Dendritic cell treated with granulocyte-macrophage colony-stimulating factor and Interleukin-4, amounts not matched to agents 40 ng/mL and 50 ng/mL, for 4 days (primary cell): ENCODE measurements at regions not wholly inside any gene's neighbourhood (a gene's known extent, or its start where the extent isn't known, plus 50 kb on each side); places are given as distances from the start of the nearest gene placed in this dataset.
"Not testable (repeated sequence)": the region's sequence is repeated elsewhere in the genome, so short reads cannot be mapped to it uniquely, and the experiment has no call there.

Experiments used
- H3K27ac Mint-ChIP-seq: one replicate; pipeline ENCODE4 v1.8.0; 2022; ENCODE audit warnings: mild to moderate bottlenecking, mixed read lengths
- H3K27me3 Mint-ChIP-seq: one replicate; pipeline ENCODE4 v1.8.0; 2022; ENCODE audit warnings: mild to moderate bottlenecking, mixed read lengths
- H3K36me3 Mint-ChIP-seq: one replicate; pipeline ENCODE4 v1.8.0; 2022; ENCODE audit warnings: low read depth, mixed read lengths
- H3K4me1 Mint-ChIP-seq: one replicate; pipeline ENCODE4 v1.8.0; 2022; ENCODE audit warnings: low read depth, mixed read lengths
- H3K4me3 Mint-ChIP-seq: one replicate; pipeline ENCODE4 v1.8.0; 2022; ENCODE audit warnings: mild to moderate bottlenecking, moderate library complexity, mixed read lengths
- H3K9me3 Mint-ChIP-seq: one replicate; pipeline ENCODE4 v1.8.0; 2022; ENCODE audit warnings: mixed read lengths
- intact Hi-C: fragments of 100-400 bp; cut with micrococcal nuclease; formaldehyde crosslinking; loops from one replicate; pipeline ENCODE4 v1.15.0; 2022

- no peak overlapping the region for H3K4me3 Mint-ChIP-seq
- no peaks in the 10 kb centered on the region for H3K36me3 Mint-ChIP-seq
- H3K27me3 Mint-ChIP-seq = no peaks in the 10 kb centered on the region
- H3K4me1 Mint-ChIP-seq = no peaks in the 10 kb centered on the region
- intact Hi-C loops = no loop called here
- H3K27ac Mint-ChIP-seq = no peak overlapping the region
- H3K9me3 Mint-ChIP-seq = no peaks in the 10 kb centered on the region
Measured at GRCh38 chr6:93917216-93917615, 497.9 kb upstream of the EPHA7 start.

- H3K4me3 Mint-ChIP-seq = no peak overlapping the region
- no peaks in the 10 kb centered on the region for H3K36me3 Mint-ChIP-seq
- H3K9me3 Mint-ChIP-seq = no peaks in the 10 kb centered on the region
- H3K27ac Mint-ChIP-seq = no peak overlapping the region
- no peaks in the 10 kb centered on the region for H3K4me1 Mint-ChIP-seq
- no peaks in the 10 kb centered on the region for H3K27me3 Mint-ChIP-seq
- intact Hi-C loops = no loop called here
Measured at GRCh38 chr6:93916716-93917115, 497.4 kb upstream of the EPHA7 start.

- Mint-ChIP-seq H3K27ac (no peak overlapping the region), H3K4me3 (no peak overlapping the region), H3K9me3 (no peaks in the 10 kb centered on the region), H3K36me3 (no peaks in the 10 kb centered on the region), H3K27me3 (no peaks in the 10 kb centered on the region), H3K4me1 (no peaks in the 10 kb centered on the region)
- intact Hi-C loops = no loop called here
Measured at GRCh38 chr6:93915961-93916360, 496.6 kb upstream of the EPHA7 start.

- H3K36me3 Mint-ChIP-seq = no peaks in the 10 kb centered on the region
- no peak overlapping the region for H3K27ac Mint-ChIP-seq
- intact Hi-C loops = no loop called here
- H3K4me3 Mint-ChIP-seq = no peak overlapping the region
- H3K27me3 Mint-ChIP-seq = no peaks in the 10 kb centered on the region
- no peaks in the 10 kb centered on the region for H3K4me1 Mint-ChIP-seq
- H3K9me3 Mint-ChIP-seq = peaks cover 11% of the 10 kb centered on the region
Measured at GRCh38 chr6:93902517-93902916, 483.2 kb upstream of the EPHA7 start.

GRCh38 chr6:93900142-93900541 lies 480.8 kb upstream of the EPHA7 start:
- no peak overlapping the region for H3K27ac Mint-ChIP-seq
- H3K36me3 Mint-ChIP-seq = no peaks in the 10 kb centered on the region
- H3K27me3 Mint-ChIP-seq = no peaks in the 10 kb centered on the region
- intact Hi-C loops = no loop called here
- H3K9me3 Mint-ChIP-seq = no peaks in the 10 kb centered on the region
- H3K4me3 Mint-ChIP-seq = no peak overlapping the region
- no peaks in the 10 kb centered on the region for H3K4me1 Mint-ChIP-seq

- intact Hi-C loops = no loop called here
- no peaks in the 10 kb centered on the region for H3K9me3 Mint-ChIP-seq
- H3K36me3 Mint-ChIP-seq = no peaks in the 10 kb centered on the region
- no peaks in the 10 kb centered on the region for H3K27me3 Mint-ChIP-seq
- H3K4me3 Mint-ChIP-seq = no peak overlapping the region
- no peak overlapping the region for H3K27ac Mint-ChIP-seq
- H3K4me1 Mint-ChIP-seq = no peaks in the 10 kb centered on the region
Measured at GRCh38 chr6:93896081-93896480, 476.7 kb upstream of the EPHA7 start.

GRCh38 chr6:93894521-93894920 lies 475.2 kb upstream of the EPHA7 start:
- Mint-ChIP-seq H3K27me3 (no peaks in the 10 kb centered on the region), H3K9me3 (no peaks in the 10 kb centered on the region), H3K36me3 (no peaks in the 10 kb centered on the region), H3K4me3 (no peak overlapping the region), H3K4me1 (no peaks in the 10 kb centered on the region), H3K27ac (no peak overlapping the region)
- intact Hi-C loops = no loop called here

GRCh38 chr6:93889713-93890112 lies 470.4 kb upstream of the EPHA7 start:
- no peaks in the 10 kb centered on the region for H3K36me3 Mint-ChIP-seq
- intact Hi-C loops = no loop called here
- no peaks in the 10 kb centered on the region for H3K9me3 Mint-ChIP-seq
- H3K27me3 Mint-ChIP-seq = no peaks in the 10 kb centered on the region
- no peak overlapping the region for H3K27ac Mint-ChIP-seq
- H3K4me1 Mint-ChIP-seq = no peaks in the 10 kb centered on the region
- H3K4me3 Mint-ChIP-seq = no peak overlapping the region

- intact Hi-C loops = no loop called here
- Mint-ChIP-seq H3K27ac (no peak overlapping the region), H3K4me3 (no peak overlapping the region), H3K4me1 (no peaks in the 10 kb centered on the region), H3K9me3 (no peaks in the 10 kb centered on the region), H3K27me3 (no peaks in the 10 kb centered on the region), H3K36me3 (no peaks in the 10 kb centered on the region)
Measured at GRCh38 chr6:93886416-93886815, 467.1 kb upstream of the EPHA7 start.

- no peaks in the 10 kb centered on the region for H3K36me3 Mint-ChIP-seq
- no peak overlapping the region for H3K27ac Mint-ChIP-seq
- no peaks in the 10 kb centered on the region for H3K27me3 Mint-ChIP-seq
- no peaks in the 10 kb centered on the region for H3K9me3 Mint-ChIP-seq
- intact Hi-C loops = no loop called here
- no peak overlapping the region for H3K4me3 Mint-ChIP-seq
- no peaks in the 10 kb centered on the region for H3K4me1 Mint-ChIP-seq
Measured at GRCh38 chr6:93859971-93860370, 440.6 kb upstream of the EPHA7 start.

- H3K9me3 Mint-ChIP-seq = no peaks in the 10 kb centered on the region
- intact Hi-C loops = no loop called here
- H3K36me3 Mint-ChIP-seq = no peaks in the 10 kb centered on the region
- H3K27me3 Mint-ChIP-seq = no peaks in the 10 kb centered on the region
- H3K4me3 Mint-ChIP-seq = no peak overlapping the region
- H3K4me1 Mint-ChIP-seq = no peaks in the 10 kb centered on the region
- H3K27ac Mint-ChIP-seq = no peak overlapping the region
Measured at GRCh38 chr6:93858213-93858612, 438.9 kb upstream of the EPHA7 start.

GRCh38 chr6:93849857-93850256 lies 430.5 kb upstream of the EPHA7 start:
- Mint-ChIP-seq H3K9me3 (no peaks in the 10 kb centered on the region), H3K36me3 (no peaks in the 10 kb centered on the region), H3K27ac (no peak overlapping the region), H3K4me1 (no peaks in the 10 kb centered on the region), H3K4me3 (no peak overlapping the region), H3K27me3 (no peaks in the 10 kb centered on the region)
- intact Hi-C loops = no loop called here

- intact Hi-C loops = no loop called here
- H3K9me3 Mint-ChIP-seq = no peaks in the 10 kb centered on the region
- H3K4me3 Mint-ChIP-seq = no peak overlapping the region
- H3K27me3 Mint-ChIP-seq = no peaks in the 10 kb centered on the region
- H3K4me1 Mint-ChIP-seq = no peaks in the 10 kb centered on the region
- no peaks in the 10 kb centered on the region for H3K36me3 Mint-ChIP-seq
- no peak overlapping the region for H3K27ac Mint-ChIP-seq
Measured at GRCh38 chr6:93848031-93848742, 428.8 kb upstream of the EPHA7 start.

GRCh38 chr6:93842178-93842577 lies 422.8 kb upstream of the EPHA7 start:
- H3K4me3 Mint-ChIP-seq = no peak overlapping the region
- H3K36me3 Mint-ChIP-seq = no peaks in the 10 kb centered on the region
- no peaks in the 10 kb centered on the region for H3K27me3 Mint-ChIP-seq
- intact Hi-C loops = no loop called here
- H3K4me1 Mint-ChIP-seq = no peaks in the 10 kb centered on the region
- H3K9me3 Mint-ChIP-seq = no peaks in the 10 kb centered on the region
- H3K27ac Mint-ChIP-seq = no peak overlapping the region

- H3K4me3 Mint-ChIP-seq, H3K27me3 Mint-ChIP-seq, intact Hi-C loops, H3K27ac Mint-ChIP-seq, H3K36me3 Mint-ChIP-seq, H3K4me1 Mint-ChIP-seq: not testable (repeated sequence)
- H3K9me3 Mint-ChIP-seq = peaks cover 34% of the 10 kb centered on the region
Measured at GRCh38 chr6:93835451-93836145, 416.2 kb upstream of the EPHA7 start.
